ENCODE measurements at regions not wholly inside any gene's neighbourhood (a gene's known extent, or its start where the extent isn't known, plus 50 kb on each side); places are given as distances from the start of the nearest gene placed in this dataset.
"Not testable (repeated sequence)": the region's sequence is repeated elsewhere in the genome, so short reads cannot be mapped to it uniquely, and the experiment has no call there.

DNA sequence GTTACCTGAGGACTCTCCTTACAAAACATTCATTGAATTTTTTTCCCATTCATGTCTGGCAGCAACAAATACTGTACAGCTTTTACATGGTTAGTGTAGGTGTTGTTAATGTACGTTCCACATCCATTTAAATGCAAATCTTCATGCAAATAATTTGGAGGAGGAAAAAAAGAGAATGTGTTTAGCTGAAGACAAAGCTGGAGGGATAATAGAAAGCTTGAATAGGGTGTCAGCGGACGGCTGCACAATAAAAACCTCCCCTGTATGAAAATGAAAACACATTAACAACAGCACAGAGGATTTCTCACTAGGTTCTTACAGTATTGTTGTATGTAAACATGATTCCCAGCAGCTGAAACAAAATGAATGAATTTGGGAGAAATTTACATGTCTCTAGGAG is 231.5 kb downstream of the ZNF608 start:
- DNase-seq = no peak

DNA sequence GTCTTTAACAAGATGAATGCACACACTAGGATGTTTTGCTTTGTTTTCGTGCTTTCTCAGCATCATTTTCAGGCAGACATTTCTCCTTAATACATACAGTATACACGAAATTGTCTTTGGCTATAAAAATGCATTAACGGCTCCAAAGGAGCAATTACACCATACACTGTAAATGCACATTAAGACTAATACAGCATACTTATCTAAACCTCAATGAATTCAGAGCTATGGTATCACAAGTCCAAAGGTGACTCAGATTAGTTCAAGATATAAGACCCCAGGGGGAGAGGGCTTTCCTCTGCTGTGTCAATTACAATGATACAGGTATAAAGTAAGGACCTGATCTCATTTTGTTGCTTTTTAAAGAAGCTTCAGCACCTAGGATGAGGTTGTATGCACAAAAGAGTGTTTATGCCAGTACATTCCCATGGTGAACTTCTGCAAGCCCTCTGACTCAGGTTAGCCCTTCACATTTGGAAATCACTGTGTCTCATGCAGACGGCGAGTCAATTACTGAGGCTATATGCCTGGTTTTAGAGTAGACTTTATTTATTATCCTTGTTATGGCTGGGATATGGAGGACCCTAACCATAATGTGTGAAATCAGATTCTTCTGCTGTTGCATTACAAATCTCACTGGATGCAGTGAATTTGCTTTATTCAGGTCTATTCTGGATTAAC is 233.3 kb downstream of the ZNF608 start:
- DNase-seq = no peak

GRCh38 chr5:124512236-124512635 is 234.2 kb downstream of the ZNF608 start:
- DNase-seq = no peak

DNA sequence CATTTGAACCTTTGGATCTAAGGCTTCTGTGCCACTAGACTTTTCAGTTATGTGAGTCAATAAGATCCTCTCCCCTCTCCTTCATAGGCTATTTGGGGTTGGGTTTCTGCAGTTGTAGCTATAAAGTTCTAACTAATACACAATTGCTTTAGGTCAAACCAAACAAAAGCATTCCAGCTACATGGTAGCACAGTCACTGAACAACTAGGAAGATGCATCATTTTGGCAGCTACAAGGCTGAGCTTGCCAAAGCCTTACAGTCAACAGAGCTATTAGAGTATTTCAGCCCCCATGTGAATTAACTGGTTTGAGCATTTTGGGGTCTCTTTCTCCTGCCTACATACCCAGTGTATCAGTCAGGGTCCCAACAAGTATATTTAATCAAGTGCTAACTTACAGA is 234.6 kb downstream of the ZNF608 start:
- DNase-seq = no peak

GRCh38 chr5:124507688-124508087 is 238.8 kb downstream of the ZNF608 start:
- DNase-seq = no peak

- DNase-seq = no peak
Measured at GRCh38 chr5:124504081-124504916, 242.1 kb downstream of the ZNF608 start.

DNA sequence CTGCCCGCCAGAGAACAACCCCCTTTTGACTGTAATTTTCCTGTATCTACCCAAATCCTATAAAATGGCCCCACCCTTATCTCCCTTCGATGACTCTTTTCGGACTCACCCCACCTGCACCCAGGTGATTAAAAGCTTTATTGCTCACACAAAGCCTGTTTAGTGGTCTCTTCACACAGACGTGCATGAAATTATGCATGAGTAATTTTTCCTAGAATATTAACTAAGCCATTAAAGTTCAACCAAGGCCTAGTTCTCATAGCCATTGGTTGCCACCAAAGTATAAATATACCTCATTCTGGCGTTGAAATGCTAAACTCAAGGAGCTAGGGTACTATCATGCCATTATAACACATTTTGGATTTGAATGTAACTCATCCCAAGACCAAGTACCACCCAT is 243.9 kb downstream of the ZNF608 start:
- no peak for DNase-seq

- not testable (repeated sequence) for DNase-seq
Measured at GRCh38 chr5:124499818-124500217, 246.6 kb downstream of the ZNF608 start.

- DNase-seq = not testable (repeated sequence)
Measured at GRCh38 chr5:124496968-124497367, 249.5 kb downstream of the ZNF608 start.

DNA sequence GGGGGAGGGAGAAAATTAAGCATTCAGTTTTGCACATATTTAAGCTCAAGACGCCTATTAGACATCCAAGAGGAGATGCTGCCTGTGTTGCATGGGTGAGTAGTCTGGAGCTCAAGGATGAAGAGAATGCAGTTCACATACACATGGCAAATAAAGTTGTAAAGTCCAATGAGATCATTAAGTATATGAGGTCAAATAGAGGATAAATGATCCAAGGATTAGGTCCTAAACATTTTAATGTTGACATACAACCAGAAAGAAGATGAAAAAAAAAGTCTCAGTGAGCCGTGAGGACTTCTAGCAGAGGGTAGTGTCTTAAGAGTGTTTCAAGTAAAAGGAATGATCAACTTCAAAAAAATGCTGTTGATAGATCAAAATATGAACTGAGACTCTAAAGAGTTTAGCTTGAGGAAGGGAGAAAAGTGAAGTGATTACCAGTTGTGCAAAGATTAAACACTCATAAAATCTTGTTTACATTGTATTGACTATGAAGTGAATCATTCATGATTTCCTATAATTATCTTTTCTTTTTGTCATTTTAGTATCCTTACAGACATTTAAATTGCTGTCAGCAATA is 251.8 kb downstream of the ZNF608 start:
- no peak for DNase-seq

GRCh38 chr5:124492444-124493224 is 253.8 kb downstream of the ZNF608 start:
- no peak for DNase-seq

- DNase-seq = not testable (repeated sequence)
Measured at GRCh38 chr5:124490315-124490714, 256.1 kb downstream of the ZNF608 start.

- no peak for DNase-seq
Measured at GRCh38 chr5:124481419-124481818, 265.0 kb downstream of the ZNF608 start.

DNA sequence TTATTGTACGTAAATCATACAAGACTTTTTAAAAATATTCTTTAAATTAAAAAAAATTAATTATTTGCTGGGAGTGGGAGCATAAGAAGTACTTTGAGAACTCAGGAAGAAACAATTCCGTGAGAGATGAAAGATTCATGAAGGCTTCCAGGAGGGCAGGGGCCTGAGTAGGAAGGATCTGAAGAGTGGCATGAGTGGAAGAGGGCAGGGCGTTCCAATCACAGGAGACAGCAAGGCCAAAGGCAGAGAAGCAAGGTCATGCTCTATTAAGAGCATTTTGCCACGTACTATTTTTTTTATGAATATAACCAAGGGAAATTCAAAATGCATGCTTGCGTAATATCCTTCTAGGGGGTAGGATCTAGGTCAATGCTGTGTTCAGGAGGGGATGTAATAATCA is 265.5 kb downstream of the ZNF608 start:
- DNase-seq = no peak

DNA sequence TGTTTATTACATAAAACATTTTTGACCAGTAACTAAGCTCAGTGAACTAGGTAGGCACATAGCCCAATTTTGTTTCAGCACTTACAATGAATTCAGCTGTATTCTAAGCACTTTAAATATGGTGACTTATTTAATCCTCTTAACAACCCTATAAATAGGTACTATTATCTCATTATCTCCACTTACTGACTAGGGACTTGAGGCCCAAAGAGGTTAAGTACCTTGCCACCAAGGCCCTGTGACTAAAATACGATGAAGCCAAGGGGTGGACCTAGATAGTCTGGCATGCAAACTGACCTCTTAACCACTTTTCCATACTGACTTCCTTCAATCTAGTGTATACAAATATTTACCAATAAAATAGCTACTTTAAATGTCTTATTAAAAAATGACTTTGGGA is 266.4 kb downstream of the ZNF608 start:
- DNase-seq = no peak

DNA sequence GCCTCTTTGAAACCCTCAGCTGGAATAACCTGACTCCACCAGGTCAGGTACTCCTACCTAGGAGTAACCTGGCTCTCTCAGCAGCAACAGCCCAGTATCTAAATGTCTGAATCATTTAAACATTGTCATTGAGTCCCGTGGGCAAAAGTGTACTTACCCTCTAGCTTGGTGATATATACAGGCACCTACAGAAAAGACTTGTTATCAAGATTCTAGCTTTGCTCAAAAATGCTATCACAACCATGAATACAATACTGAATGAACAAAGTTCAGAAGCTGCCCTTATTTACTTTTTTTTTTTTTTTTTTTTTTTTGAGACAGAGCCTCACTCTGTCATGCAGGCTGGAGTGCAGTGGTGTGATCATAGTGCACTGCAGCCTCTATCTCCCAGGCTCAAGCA is 268.2 kb downstream of the ZNF608 start:
- no peak for DNase-seq

DNA sequence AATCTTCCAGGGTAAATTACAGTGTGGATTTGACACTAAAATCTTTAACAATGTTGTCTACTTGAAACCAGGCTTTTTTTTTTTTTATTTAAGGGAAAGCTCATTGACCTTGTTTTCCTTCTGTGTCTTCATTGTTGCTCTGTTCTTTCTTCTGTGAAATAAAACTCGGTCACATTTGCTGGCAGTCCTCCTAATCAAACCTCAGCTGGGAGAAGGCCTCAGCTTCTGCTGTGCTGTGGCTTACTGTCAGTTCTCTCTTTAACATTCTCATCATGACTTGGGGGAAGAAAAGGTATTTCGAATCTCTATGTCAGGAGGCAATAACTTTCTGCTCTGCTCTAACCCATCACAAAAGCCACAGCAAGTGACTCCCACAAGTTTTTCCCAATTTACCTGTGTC is 268.9 kb downstream of the ZNF608 start:
- no peak for DNase-seq

GRCh38 chr5:124477062-124477461 is 269.4 kb downstream of the ZNF608 start:
- DNase-seq = no peak

GRCh38 chr5:124474528-124475215 is 271.8 kb downstream of the ZNF608 start:
- no peak for DNase-seq

GRCh38 chr5:124468671-124469411 is 277.6 kb downstream of the ZNF608 start:
- DNase-seq = no peak

DNA sequence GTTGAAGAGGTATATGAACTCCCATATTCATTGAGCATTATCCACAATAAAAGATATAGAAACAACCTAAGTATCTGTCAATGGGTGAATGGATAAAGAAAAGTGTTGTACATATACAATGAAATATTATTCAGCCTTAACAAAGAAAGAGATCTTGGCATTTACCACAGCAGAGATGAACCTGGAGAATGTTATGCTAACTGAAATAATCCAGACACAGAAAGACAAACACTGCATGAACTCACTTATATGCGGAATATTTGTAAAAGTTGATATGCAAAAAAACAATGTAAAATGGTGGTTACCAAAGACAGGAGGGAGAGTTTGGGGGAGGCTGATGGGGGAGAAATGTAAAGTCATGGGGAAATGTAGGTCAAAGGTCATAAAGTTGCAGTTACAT is 278.7 kb downstream of the ZNF608 start:
- no peak for DNase-seq
